ENCODE measurements at regions not wholly inside any gene's neighbourhood (a gene's known extent, or its start where the extent isn't known, plus 50 kb on each side); places are given as distances from the start of the nearest gene placed in this dataset.
A peak's percentile ranks its signal among the peaks of the same experiment; 100 is the strongest.

DNA sequence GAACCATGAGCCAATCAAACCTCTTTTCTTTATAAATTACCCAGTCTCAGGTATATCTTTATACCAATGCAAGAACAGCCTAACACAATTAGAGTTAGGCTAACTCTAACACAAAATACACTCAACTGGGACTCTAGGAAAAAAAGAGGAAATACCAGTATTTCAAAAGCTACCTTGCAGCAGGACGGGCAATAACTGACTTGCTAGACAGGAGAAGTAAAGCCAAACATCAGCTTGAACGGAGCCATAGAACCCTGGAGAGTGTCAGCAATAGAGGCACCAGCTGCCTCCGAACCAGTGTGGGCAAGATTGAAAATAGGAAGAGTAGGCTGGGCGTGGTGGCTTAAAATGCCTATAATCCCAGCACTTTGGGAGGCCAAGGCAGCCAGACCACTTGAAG is 162.0 kb upstream of the SOX4 start:
- no peak for DNase-seq

DNA sequence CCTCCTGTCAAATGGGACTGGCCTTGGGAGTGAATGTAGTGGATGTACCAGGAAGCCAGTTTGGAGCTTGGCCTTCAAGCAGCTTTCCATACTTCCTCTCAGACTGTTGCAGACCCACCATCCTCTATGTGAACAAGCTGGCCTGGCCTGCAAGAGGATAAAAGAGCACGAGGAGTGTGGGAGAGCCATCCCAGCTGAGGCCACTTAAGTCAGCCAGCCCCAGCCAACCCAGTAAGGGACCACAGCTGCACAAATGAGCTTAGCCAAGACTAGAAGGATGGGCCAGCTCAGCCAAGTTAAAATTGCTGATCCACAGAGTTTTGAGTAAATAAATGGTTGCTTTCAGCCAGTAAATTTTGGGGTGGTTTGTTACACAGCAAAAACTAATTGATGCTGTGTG is 156.9 kb upstream of the SOX4 start:
- no peak for DNase-seq

DNA sequence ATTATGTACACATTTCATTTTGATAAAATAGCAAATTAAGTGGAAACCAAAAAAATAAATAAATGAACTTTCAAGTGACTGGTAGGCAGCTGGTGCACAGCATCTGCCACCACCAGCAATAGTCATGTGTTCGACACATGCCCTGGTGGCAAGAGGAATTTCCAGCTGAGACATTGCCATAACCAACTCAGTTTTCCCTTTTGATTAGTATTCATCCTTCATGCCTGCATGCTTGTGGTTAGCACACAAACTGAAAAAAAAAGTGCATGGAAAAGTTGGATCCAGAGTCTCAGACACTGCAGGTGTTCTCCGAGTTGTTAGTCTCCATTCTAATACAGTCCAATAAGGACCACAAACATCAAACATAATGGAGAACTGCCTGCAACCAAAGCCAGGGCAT is 156.0 kb upstream of the SOX4 start:
- peak; percentile 23 for DNase-seq

DNA sequence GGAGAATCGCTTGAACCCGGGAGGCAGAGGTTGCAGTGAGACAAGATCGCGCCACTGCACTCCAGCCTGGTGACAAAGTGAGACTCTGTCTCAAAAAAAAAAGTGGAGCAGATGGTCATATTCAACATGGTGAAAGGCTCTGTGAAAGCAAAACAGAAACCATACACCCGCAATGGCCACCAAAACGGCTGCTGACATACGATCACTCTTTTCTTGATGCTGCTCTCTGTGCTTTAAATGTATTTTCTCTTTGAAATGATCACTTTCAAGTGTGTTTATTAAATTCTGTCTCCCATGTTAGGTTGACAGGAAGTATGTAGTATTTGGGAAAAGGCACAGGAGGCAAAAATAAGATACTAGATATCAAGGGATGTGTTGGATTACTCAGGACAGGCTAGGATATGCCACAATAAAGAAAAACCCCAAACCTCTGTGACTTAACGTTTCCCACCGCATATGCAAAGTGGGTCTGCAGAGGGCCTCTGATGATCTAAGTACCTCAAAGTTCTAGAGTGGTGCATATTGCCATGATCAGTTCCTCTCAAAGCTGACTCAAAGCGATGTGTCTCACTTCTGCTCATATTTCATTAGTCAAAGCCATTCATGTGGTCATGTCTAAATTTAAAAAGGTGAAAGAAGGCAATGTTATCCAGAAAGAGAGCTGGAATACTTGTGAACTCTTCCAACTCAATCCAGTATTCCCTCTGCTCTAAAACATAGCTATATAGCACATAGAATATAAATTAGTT is 155.1 kb upstream of the SOX4 start:
- DNase-seq, result peak; percentile 26

DNA sequence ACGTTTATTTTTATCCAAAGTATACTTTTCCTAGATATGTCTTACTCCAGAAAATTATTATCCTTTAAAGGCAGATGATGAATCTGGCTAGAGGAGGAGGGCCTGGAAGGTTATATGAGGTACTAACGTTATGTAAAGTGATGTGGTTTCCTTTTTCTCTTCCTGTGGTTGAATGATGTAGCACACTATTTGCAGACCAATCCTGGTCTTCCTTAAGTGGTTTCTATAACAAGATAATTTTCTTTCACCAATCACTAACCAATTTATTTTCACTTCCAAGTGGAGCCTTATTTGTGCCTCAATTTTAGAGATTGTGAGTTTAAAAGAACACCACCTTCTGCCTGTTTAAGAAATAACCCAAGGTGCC is 154.6 kb upstream of the SOX4 start:
- peak; percentile 24 for DNase-seq

DNA sequence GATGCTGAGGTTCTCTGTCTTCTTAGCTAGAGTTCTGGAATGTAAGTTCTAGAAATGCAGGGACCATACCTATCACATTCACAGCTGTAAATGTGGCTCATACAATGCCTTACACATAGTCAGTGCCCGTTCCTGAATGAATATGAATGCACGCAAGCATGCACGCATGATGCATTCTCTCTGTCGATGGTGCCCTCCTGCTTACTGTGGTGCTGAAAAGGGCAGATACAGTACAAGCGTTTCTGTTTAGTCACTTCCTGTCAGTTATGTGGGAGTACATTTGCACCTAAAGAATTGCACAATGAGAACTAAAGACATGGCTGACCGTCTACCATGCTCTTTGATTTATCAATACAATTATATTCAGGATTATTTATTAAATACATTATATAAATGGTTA is 152.2 kb upstream of the SOX4 start:
- DNase-seq, result peak; percentile 26

DNA sequence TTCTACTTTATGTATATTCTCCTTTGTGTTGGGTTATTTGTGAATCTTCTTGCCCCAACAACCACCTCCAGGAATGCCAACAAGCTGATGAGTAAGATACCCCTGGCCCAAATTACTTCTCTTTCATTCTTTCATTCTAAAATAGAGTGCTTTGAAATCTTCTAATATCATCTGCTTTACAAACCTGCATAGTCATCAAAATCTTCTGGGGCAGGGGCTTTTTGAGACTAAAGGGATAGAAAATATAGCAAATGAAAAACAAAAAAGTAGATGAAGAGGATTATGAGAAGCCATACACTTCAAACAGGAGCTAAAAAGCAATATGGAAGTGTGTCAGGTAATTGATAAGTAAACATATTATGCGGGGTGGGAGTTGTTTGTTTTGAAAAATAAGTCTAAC is 150.7 kb upstream of the SOX4 start:
- no peak for DNase-seq

DNA sequence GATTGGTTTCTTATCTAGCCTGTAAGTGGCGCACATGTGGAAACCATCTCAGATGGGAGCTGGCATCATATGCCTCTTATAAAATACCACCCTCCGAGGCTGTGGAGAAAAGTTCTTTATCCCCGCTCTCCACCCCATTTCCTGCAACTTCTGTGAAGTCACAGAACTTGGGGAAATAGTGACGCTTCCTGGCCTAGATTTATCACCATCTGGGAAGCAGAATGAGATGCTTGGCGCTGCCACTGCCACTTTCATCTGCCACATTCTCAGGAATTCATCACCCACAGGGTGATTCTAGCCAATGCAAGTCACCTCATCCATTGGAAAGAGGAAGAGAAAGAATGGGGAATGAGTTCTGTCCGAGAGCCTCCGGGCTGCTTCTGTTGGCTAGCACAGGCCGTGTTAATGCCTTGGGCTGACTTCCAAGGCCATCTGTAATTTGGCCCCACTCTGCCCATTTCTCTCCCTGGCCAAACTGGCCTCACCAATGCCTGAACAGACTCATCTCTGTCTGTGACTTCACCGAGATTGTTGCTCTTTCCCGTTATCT is 148.8 kb upstream of the SOX4 start:
- DNase-seq, result no peak

DNA sequence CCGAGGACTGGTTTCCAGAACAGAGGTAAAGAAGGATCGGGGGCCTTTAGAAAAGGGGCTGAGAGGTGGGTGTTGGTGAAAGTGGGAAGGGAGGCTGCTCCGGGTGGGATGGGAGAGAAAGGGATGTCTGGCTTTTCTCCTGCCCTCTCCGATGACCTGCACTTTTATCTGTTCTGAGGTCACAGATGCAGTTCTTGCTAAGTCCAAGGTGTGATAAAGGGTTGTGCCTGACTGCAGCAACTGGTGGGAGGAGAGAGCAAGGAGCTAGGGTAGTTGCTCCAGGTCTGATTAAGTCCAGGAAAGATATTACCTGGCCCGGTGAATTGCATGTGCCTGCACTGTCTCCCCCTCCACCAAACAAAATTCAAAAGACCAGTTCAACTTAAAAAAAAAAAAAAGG is 145.6 kb upstream of the SOX4 start:
- DNase-seq, result no peak

DNA sequence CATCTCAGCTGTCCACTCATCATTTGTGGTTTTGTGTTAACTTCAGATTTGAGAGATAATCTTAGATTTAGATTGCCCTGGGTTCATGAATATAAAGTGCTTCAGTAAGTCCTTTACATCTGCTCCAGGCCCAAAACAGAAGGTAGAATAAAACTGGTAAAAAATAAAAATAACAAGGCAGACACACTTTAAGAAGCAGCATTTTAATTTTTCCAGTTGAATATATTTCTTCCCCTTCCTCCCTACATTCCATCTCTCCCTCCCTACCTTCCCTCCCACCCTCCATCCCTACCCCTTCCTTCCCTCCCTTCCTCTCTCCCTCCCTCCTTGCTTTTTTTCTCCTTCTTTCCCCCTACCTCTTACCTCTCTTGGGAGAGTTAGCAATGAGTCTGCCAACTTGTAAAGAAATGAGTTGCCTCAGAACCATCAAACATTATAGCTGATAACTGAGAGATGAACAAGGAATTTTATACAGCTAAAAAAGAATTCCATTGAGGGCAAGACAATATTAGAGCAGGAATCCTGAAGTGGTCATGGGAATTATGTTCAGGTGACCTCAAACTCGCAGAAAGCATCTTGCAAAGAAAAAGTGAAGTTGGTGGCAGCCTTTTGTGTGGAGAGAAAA is 145.0 kb upstream of the SOX4 start:
- DNase-seq, result no peak

DNA sequence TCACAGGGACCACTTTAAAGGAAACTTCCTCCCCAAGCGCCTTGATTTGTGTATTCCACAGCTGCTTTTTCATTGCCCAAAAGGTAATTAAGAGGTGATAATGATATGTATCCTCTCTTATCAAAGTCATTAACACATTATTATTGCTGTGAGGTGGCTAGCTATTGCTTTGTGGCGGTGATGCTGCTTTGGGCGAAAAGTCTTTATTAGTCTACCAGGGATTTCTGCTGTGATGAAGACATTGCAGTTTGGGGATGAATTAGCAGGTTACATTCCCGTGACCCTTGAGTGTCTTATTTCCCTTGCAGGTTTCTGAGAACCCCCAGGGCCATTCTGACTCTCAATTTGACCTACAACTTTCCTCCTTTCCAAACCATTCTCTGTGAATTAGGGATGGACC is 143.4 kb upstream of the SOX4 start:
- no peak for DNase-seq

DNA sequence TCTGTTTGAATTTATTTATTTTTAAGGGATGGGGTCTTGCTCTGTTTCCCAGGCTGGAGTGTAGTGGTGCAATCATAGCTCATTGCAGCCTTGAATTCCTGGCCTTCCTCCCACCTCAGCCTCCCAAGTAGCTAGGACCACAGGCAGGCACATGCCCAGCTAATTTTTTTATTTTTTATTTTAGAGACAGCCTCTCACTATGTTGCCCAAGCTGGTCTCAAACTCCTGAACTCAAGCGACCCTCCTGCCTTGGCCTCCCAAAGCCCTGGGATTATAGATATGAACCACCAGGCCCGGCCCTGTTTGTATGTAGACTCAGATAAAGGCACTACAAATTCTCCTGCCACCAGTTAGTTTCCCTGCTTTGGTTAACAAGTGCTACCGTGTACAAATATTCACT is 142.9 kb upstream of the SOX4 start:
- no peak for DNase-seq

DNA sequence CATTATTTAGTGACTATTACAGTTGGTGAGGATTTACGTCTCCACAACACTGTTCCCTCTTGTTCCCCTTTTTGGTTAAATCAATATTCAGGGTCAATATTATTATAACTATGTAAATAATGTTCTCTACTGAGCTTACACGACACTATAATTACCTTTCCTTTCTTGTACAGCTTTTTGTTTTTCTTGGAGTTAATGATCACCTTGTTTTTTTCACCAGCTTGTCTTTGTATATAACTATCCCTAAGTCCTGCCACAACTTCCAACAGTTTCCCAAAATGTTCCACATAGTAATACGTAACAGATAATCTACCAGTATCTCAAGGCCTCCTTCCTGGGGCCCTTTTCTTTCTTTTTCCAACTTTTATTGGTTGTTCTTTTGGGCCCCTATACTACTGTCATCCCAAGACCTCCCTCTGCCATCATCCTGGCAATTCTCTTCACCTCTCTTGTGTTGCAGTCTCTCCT is 142.0 kb upstream of the SOX4 start:
- no peak for DNase-seq

DNA sequence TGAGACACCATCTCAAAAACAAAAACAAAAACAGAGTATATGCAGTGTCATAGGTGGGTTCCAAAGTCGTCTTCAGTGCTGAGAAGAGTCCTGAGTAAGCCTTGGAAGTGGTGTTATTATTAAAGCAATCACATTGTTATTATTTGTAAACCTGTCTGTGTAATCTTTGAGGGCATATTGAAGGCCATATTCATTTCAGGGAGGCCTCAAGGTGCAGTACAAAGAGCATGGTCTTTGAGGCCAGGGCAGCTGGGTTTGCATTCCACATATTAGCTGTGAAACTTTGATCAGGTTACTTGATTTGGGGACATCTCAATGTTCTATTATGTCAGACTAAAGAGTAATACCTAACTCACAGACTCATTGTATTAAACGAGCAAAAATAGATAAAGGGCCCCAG is 139.3 kb upstream of the SOX4 start:
- no peak for DNase-seq

DNA sequence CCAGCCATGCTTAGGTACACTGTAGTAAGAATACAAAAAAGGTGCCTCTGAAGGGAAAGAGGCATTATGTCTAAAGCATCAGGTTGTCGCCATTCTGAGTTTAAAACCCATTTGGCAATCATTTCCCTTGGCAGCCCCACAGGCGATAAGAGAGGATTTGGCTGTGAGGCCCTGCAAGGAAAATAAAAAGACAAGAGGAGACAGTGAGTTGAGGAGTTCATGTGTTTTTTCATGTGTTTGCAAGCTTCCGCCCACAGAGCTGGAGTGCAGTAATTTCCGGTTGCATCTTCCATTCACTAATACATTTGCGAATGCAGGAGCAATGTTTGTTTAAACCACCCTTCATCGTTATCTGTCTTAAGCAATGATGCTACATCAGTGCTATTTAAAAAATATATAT is 138.5 kb upstream of the SOX4 start:
- no peak for DNase-seq

DNA sequence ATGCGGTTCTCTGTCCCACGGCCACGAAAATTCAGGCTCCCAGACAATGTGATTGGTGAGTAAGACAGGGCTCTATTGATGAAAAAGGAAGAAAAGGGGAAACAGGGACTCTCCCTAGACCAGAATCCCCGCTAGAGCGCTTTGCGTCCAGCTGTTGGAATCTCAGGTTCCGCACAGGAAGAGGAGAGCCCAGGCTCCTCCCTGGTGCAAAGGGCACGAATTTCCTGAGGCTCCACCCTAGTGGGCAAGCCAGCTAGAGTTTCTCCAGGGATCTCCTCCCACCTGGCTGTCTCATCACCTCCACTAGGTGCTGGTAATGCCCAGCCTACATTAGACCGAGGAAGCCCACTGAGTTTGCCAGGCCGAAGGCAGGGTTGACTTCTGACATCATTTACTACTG is 135.9 kb upstream of the SOX4 start:
- no peak for DNase-seq

DNA sequence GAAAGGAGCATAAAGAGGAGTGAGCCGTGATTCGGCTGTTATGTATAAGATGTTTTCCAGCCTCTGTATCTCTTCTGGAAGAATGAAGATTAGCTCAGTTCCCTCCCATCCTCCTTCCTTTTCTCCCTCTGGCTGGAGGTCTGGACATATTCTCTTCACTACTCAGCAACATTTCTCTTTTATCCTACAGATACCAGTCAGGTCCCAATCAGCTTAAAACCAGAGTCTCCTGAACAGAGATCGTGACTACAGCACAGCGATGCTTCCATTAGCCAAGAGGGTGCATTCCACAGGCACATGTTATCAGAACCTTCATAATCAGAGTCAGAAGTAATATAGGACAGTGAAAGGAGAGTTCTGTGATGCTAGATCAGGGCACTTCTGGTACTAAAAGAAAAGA is 133.9 kb upstream of the SOX4 start:
- DNase-seq, result no peak

DNA sequence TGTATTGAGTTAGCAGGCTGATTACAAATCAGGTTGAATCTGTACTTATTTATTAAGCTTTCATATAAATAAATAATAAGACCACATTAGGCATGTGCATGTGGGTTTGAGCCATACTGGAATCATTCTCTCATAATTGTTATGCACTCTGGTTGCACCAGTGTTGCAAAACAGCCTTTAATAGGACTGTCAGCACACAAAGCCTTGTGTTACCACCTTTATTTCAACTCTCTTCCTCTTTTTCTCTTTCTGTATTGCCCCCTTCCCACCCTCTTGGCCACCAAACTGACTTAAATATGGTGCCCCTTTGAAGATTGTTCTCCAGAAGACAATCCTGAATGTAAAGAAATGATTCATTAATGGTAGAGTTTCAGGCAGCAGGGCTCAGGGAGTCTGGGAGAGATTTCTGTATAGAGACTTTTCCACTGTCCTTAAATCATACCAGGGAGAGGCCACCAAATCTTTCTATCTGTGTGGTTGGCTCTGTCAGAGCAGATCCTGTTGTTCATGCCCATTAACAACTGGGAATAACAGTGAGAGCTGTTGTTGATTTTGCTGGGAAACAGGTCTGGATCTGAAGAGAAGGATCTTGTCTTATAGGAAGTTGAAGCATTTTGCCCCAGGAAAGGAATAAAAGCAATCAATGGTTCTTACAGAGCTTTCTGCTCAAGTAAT is 131.6 kb upstream of the SOX4 start:
- DNase-seq, result no peak

DNA sequence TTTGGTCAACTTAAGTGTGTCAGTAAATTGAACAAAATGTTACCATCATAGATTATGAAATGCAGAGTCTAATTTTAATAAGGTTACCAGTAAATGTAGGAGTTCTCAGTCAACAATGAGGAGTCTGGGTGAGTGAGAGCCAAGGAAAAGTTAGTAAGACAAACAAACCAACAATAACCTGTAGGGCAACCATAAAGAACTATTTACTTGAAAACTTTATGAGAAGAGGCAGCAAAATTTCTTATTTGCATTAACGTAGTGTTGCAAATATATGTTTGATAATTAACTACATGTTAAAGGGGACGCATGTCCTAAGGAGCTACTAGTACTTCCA is 131.1 kb upstream of the SOX4 start:
- no peak for DNase-seq

DNA sequence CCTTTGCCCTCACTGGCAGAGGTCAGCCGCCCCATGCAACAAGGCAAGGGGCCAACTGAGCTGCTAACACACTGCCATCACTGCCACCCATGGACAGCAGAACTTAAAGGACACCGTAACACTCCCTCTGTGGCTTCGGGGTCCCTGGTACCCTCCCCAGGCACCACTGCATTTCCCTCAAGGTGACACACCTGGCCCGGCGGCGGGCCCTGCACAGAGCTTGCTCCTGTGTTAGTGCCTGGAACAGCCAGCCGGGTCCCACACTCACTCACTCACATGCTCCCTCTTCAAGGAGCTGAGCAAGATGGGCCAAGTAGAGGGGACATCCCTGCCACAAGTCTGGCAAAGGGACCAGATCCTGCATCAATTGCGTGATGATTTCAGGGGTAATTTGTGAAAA is 126.5 kb upstream of the SOX4 start:
- DNase-seq, result no peak

DNA sequence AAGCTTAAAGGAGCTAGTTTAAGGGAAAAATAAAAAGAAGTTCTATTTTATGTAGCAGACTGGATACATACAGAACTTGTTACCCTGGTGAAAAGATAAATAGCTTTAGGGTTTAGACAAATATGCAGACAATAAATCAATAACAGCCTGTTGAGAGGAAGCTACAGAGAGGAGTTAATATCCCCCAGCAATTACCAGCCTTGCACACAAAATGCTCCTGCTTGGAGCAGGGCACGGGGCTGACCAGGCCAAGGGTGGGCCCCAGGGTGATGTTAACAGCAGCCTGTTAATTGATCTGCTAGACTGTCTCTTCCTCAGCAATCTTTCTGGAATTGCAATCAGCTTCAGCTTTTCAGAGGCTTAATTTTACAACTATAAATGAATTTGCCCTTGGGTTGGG is 125.1 kb upstream of the SOX4 start:
- DNase-seq, result no peak

DNA sequence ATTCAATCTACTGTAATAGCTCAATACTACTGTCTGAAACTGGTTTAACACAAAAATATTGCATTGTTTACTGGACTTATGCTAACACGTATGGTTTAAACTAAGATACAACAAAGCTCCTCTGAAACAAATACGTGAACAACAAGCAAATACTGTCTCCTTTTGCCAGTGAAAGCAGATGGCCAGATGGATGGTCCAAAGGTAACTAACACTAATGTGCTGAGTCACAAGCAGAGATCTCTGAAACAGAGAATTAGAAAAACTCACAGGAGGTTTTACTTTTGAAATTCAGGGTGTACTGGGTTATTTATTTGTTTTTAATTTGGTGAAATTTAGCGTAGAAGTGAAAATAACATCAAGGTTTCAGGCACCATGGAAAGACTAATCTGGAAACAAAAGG is 124.3 kb upstream of the SOX4 start:
- no peak for DNase-seq

DNA sequence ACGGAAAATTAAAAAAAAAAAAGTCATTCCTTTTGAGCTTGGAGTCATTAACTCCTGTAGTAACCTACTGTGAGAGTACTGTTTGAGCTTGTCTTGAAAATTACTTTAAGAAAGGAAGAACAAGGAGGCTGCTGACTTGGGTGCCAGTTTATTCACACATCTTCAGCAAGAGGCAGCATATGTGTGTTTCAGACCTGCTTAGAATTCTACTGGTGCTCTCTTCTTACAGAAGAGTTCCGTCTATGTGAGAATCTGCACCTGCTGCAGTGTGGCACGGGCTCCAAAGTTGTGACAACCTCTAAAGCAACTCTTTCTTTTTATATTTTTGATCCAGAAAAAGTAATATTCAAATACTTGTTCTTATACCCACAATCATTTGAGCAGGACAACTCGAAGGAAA is 117.4 kb upstream of the SOX4 start:
- no peak for DNase-seq

DNA sequence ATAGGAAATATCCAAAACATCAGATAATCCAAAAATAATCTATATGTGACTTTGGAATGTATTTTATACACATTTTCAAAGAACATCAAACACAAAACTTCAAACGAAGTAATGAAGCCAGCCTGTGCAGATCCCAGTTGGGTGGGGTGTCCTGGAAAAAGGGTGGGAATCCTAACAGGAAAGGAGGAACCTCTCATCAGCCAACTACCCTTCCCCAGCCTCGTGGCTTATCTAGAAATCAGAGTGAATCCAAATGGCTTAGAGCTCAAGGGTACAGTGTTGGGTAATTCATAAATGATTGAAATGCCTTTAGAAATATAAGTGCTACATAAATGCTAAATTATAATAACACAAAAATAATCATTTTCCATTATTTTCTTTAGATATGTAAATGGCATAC is 115.1 kb upstream of the SOX4 start:
- DNase-seq, result no peak
